Fibroblast of skin of right biceps (primary cell): ENCODE measurements at regions not wholly inside any gene's neighbourhood (a gene's known extent, or its start where the extent isn't known, plus 50 kb on each side); places are given as distances from the start of the nearest gene placed in this dataset.
A peak's percentile ranks its signal among the peaks of the same experiment; 100 is the strongest.
"Not testable (repeated sequence)": the region's sequence is repeated elsewhere in the genome, so short reads cannot be mapped to it uniquely, and the experiment has no call there.

Experiments
- DNase-seq: peaks from one replicate; pipeline ENCODE4 v3.0.0-alpha.2; 2013

GRCh38 chr7:13009517-13009916 lies 322.1 kb downstream of the ARL4A start:
- DNase-seq: no peak

DNA sequence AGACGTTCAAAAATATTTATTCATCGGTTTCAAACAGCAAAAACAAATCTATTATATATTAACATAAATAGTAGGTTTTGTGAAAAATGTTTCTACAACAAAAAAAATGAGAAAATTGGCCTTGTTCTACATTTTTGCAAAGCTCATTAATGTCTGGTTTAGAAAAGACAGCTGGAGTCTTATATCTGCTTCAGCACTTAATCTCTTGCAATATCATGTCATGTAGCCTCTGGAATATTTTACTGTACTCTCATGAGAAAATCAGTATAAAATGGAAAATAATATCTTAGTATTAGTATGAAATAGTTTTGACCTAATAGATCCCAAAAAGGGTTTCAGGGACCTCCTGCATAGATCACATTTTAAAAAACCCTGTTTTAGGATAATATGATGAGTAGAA lies 326.6 kb downstream of the ARL4A start:
- no peak for DNase-seq

DNA sequence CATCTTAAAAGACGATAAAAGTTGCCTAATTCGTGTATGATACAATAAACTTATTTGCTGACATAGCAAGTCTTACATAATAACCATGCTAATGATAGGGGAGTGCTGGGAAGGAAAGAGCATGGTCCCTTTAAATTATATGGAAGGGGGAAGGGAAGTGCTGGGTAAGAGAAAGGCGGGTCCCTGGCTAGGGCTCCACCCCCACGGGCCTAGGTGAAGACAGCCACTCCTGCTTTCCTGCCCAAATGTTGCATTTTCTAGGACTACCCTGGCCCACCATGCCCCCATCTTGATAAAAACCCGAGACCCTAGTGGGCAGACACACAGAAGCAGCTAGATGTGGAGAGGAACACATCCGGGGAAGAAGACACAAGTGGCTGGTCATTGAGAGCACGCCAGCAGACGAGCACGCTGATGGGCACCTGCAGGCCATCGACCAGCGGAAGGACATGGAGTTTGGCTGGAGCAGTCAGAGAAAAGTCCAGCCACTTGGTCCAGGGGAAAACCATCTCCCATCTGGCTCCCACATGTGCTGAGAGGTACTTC lies 328.7 kb downstream of the ARL4A start:
- DNase-seq: no peak

GRCh38 chr7:13016592-13017332 lies 329.3 kb downstream of the ARL4A start:
- DNase-seq: peak; percentile 17

DNA sequence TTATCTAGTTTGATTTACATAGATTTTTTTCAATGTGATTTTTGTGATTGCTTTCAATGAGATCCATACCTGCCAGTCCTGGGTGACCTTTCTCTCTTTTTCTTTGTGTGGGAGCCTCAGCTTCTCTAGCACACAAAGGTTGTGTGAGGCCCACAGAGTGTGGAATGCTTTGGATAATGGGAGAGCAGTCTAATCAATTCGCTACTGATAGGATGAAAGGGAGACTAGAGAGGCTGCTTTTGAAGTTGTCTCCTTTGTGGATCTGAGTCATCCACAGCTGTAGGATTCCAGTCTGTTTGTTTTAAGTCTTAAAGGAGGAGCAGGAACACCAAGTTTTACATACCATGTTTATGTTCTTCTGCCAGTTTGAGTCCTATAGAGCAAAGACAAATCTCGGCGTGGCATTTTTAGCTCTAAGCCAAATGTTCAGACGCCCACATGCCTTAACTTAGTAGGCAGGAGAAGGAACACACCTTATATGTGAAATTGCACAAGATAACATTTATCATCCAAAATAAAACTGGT lies 330.0 kb downstream of the ARL4A start:
- peak; percentile 39 for DNase-seq

GRCh38 chr7:13017881-13018280 lies 330.4 kb downstream of the ARL4A start:
- no peak for DNase-seq

DNA sequence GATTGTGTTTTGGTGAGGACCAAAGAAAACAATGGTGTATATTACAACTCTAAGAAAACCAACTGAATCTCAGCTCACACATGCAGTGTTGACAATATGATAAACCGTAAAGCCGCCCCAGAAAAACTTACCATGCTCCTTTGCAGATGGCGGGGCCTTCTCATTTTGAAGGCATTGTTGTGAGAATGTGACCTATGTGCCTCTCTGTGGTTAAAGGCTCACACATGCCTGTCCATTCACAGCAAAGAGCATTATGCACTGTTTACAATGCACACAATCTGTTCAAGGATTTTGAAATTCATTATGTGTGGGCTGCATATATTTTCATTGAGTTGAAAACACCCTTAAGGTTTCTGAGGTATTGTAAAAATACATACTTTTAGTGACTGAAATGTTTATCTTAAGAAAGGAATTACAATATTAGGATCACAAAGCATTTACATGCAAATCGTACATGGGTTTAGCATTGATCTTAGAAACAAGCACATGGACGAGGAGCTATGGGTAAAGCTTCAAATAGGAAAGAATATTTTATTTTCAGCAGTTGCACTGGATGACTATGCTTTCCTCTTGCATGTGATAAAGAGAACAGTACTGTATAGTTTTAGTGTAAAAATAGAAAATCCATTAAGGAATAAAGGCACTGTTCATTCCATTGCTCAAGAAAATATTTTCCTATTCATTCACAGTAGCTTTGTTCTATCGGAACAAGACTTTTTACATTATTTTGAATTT lies 334.3 kb downstream of the ARL4A start:
- no peak for DNase-seq

DNA sequence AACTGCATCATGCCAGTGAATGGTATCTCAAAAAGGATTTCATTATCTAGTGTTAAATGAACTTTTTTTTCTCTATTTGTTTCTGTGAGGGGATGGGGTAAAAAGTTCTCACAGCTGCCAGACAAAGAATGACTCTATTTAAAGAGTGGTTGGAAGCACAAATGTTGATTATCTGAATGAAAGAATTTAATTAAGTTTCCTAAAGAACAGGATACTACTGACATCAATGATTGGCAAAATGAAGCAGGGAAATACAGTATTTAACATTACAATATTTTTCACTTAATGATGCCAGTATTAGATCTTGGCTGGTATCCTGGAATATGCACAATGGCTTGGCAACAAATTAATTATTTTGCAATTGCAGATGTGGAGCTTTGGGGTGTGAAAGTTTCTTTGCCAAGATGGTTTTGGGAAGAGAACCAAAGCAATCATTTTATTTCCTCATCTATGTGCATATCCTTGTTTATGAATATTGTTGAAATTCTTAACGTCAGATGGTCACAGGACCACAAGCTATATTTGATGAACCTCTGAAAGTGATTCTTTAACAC lies 336.8 kb downstream of the ARL4A start:
- DNase-seq: no peak

- not testable (repeated sequence) for DNase-seq
Measured at GRCh38 chr7:13025043-13025442, 337.6 kb downstream of the ARL4A start.

- DNase-seq: no peak
Measured at GRCh38 chr7:13027321-13027720, 339.9 kb downstream of the ARL4A start.

- no peak for DNase-seq
Measured at GRCh38 chr7:13028036-13028824, 340.8 kb downstream of the ARL4A start.

- DNase-seq: no peak
Measured at GRCh38 chr7:13028825-13029099, 341.3 kb downstream of the ARL4A start.

DNA sequence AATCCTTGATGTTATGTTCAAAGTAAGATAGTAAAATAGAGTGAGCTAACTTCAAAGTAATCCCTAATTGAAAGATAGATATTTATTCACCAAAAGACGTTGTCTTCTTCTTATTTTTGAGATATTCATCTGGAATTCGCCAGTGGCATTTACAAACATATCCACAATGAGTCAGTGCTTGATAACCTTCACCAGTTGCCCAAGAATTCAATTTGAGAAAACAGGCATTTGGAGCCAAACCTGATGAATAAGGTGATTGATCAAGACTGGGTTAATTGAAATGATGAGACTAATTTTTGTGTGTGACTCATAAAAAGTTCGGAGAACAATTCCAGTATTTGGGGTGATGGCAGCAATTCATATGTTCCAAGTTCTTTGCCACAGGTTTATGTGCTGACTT lies 344.0 kb downstream of the ARL4A start:
- DNase-seq: no peak

DNA sequence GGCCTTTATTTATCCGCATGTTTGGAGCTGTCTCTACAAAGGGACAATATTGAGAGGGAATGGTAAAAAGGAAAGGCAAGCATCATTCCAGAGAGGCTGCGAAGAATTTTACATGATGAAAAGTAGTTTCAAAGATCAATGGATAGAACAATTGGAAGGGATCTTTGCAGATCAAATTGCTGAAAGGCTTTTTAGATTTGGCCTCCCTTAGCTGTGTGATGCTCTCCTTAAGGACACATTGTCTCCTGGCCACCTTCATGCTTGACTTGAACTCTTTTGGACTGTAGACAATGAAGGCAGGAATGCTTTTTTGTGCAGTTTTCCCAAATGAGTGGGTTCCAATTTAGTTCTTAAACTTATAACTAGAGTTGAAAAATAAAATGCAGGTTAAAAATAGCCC lies 344.7 kb downstream of the ARL4A start:
- DNase-seq: no peak

DNA sequence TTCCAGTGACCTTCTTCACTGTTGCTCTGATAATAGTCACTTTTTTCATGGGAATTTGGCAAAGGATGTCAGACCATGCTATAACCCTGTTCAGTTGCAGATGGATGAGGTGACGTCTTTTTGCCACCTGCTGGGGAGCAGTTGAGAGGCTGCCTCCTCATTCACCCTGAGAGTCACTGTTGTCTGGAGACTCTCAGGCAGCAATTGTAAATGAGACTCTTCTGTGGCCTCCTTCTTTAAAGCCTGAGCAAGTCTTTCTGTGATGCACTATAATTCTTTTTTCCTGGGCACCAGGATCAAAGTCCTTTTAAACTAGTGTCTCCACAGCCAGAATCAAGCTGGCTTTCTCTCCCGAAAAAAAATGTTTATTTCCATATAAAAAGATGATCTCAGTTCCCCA lies 345.1 kb downstream of the ARL4A start:
- no peak for DNase-seq

DNA sequence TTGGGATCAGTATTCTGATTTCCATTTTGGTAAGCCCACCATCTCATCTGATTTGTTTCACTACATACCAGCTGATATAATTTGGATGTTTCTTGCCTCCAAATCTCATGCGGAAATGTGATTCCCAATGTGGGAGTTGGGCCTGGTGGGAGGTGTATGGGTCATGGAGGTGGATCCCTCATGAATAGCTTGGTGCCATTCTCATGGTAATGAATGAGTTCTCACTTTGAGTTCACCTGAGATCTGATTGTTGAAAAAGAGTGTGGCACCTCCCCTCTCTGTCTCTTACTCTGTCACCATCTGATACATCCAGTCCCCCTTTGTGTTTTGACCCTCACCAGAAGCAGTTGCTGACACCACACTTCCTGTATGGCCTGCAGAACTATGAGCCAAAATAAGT lies 347.3 kb downstream of the ARL4A start:
- no peak for DNase-seq

GRCh38 chr7:13035233-13035632 lies 347.8 kb downstream of the ARL4A start:
- no peak for DNase-seq

DNA sequence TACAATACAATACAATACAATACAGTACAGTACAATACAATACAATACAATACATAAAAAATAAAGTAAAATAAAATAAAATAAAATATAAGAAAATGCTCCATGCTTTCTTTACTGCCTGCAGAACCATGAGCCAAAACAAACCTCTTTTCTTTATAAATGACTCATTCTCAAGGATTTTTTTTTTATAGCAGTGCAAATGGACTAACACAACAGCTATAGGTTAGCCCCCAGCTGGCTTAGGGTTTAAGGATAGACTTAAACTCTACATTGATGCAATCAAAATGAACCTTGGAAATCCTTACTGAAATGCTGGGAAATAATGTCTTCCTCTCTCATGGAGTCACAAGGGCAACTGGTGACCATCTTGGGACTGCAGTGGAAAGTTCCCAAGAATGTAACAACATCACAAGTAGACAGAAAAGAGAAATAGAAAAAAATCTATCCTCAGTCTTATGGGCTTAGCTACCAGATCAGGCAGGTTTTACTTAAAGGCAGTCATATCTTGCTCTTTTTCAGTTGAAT lies 348.9 kb downstream of the ARL4A start:
- DNase-seq: peak; percentile 23

GRCh38 chr7:13037216-13037615 lies 349.8 kb downstream of the ARL4A start:
- no peak for DNase-seq

GRCh38 chr7:13041368-13041988 lies 354.0 kb downstream of the ARL4A start:
- DNase-seq: no peak

DNA sequence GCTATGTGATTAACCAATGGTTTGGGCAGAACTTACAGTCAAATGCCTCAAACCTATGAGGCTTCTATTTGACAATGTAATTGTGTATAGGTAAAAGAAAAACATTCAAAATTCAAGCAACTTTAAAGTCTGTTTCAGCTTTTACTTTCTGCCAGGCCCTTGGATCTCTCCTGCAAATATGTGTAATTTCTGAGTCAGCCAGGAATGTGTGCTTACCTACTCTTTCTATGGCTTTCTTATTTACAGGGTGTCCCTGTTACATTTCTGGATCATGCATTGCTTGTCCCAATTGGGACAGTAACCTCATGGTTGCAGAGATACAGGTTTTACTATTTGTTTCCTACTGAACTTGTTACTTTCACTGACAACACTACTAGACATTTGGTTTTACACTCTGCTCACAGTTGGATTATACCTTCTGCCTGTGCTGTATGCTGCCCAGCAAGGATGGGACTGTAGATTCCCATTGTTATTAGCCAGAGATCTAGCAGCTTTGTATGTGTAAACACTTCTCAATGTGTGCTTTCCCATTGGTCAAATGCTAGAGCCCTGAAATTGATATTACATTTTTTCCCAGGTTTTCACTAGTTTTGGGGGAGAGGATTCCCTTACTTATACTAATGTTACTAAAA lies 355.3 kb downstream of the ARL4A start:
- DNase-seq: peak; percentile 29

GRCh38 chr7:13044309-13044708 lies 356.9 kb downstream of the ARL4A start:
- DNase-seq: peak; percentile 4
